ENCODE measurements at regions not wholly inside any gene's neighbourhood (a gene's known extent, or its start where the extent isn't known, plus 50 kb on each side); places are given as distances from the start of the nearest gene placed in this dataset.

DNA sequence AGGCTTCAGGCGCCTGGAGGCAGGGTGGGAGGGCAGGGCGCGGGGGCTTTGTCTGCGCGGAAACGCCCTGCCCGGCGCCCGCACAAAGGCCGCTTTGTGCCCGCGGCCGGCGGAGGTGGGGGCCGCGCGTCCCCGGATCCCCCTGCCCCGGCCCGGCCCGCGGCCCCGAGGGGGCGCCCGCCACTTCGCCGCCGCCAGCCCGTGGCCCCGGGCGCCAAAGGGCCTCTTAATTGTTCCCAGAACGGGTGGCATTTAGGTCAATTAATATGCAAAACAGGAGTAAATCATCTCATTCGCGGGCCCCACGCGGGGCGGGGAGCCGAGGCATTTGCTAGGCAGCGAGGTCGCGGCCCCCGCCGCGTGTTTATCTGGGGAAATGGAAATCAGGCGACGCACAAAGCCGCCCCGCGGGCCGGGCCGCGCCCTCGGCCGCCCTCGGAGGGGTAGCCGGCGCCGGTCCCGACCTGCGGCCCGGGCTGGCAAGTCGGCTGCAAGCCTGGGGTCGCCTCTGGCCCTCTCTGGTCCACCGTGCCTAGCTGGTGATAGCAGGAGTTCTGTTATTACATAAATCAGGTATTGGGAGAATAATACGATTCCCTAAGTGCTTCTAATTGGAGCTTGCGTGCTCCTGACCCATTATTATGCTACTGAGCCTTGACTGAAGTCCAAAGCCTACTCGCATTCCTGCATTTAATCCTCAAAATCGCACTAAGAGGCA lies 148.2 kb upstream of the GLI2 start:
- TF ChIP-seq TAF1 (IDR thresholded peaks at IDR 0.05; ENCODE audit: borderline replicate concordance, low read depth, low read length) (no peak), POLR2A (IDR thresholded peaks at IDR 0.05; ENCODE audit: low read depth, low read length) (no peak), POLR2AphosphoS5 (IDR thresholded peaks at IDR 0.05; ENCODE audit: low read depth, low read length) (no peak)
- DNase-seq (ENCODE audit: insufficient read length), result no peak
- FAIRE-seq, result no peak

DNA sequence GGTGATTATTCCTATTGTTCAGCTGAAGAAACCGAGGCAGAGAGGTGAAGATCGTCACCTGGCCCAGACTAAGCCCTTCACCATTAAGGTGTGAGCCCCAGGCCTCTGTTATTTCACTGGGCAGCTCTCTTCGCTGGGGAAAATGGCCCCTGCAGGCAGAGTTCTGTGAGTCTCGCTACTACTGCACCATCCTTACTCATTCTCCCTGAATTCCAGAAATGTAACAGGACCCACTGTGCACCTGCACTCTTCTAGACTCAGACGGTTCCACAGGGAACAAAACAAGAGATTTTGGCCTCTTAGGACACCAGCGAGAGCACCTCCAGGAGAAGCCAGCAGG lies 147.7 kb upstream of the GLI2 start:
- TF ChIP-seq TAF1 (IDR thresholded peaks at IDR 0.05; ENCODE audit: borderline replicate concordance, low read depth, low read length) (no peak), POLR2AphosphoS5 (IDR thresholded peaks at IDR 0.05; ENCODE audit: low read depth, low read length) (no peak), POLR2A (IDR thresholded peaks at IDR 0.05; ENCODE audit: low read depth, low read length) (no peak)
- no peak for DNase-seq (ENCODE audit: insufficient read length)
- FAIRE-seq, result no peak

- TF ChIP-seq POLR2AphosphoS5 (IDR thresholded peaks at IDR 0.05; ENCODE audit: low read depth, low read length), result no peak
- TF ChIP-seq TAF1 (IDR thresholded peaks at IDR 0.05; ENCODE audit: borderline replicate concordance, low read depth, low read length), result no peak
- no peak for TF ChIP-seq POLR2A (IDR thresholded peaks at IDR 0.05; ENCODE audit: low read depth, low read length)
- FAIRE-seq, result no peak
- no peak for DNase-seq (ENCODE audit: insufficient read length)
Observed at GRCh38 chr2:120589771-120590608, 145.7 kb upstream of the GLI2 start.

DNA sequence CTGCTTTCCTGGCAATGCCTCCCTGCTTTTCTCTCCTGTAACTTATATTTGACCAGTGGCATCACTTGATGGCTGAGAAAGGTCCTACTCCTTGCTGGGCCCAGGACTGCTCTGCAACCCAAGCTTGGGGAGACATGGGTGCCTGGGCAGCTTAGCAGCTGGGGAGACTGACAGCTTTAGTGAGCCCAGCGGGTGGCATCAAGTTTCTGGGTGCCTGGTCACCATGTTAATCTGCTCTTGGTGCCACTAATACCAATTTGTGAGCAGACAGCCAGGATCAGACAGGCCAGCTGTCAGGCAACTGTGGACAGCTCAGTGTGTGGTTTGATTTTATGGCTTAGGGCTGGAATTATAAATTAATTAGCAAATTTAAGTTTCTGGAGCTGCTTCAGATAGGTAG lies 144.8 kb upstream of the GLI2 start:
- no peak for DNase-seq (ENCODE audit: insufficient read length)
- FAIRE-seq, result no peak

DNA sequence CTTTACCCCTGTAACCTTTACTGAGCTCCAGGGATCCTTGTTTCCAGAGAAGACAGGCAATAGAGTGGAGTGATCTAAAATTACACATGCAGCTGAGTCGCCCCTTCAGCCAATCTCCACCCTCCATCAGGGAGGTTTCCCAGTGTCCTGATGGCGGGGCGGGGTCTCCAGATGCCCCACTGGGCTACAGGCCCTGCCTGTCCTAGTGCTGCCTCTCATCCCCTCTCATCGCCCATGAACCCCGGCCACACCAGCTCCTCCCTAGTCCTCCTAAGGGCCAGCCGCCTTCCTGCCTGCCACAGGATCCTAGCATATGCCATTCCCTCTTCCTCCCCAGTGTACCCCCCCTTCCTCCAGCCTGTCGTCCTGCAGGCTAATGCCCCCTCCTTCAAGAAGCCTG lies 144.1 kb upstream of the GLI2 start:
- FAIRE-seq (no peak), DNase-seq (ENCODE audit: insufficient read length) (no peak)
- TF ChIP-seq TAF1 (IDR thresholded peaks at IDR 0.05; ENCODE audit: borderline replicate concordance, low read depth, low read length), result no peak
- no peak for TF ChIP-seq POLR2A (IDR thresholded peaks at IDR 0.05; ENCODE audit: low read depth, low read length)
- TF ChIP-seq POLR2AphosphoS5 (IDR thresholded peaks at IDR 0.05; ENCODE audit: low read depth, low read length), result no peak

More for the DNA sequence above, 144.8 kb upstream of the GLI2 start:
- TF ChIP-seq POLR2AphosphoS5 (IDR thresholded peaks at IDR 0.05; ENCODE audit: low read depth, low read length), result no peak
- TF ChIP-seq TAF1 (IDR thresholded peaks at IDR 0.05; ENCODE audit: borderline replicate concordance, low read depth, low read length), result no peak
- TF ChIP-seq POLR2A (IDR thresholded peaks at IDR 0.05; ENCODE audit: low read depth, low read length), result no peak

DNA sequence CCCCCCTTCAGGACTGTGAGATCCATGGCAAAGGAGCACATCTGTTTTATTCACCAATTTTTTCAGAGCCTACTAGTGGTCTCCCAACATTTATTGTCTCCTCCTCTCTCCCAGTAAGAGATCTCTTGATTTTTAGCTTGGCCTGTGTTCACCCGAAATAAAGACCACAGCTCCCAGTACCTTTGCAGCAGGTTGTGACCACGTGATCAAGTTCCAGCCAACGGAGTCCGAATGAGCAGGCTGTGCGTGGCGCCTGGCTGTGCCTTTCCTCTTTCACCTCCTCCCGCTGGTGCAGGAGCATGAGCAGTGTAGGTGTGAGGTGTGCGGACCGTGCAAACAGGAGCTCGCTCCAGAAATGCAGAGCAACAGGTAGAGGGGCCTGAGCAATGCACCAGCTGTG lies 143.6 kb upstream of the GLI2 start:
- no peak for DNase-seq (ENCODE audit: insufficient read length)
- TF ChIP-seq POLR2A (IDR thresholded peaks at IDR 0.05; ENCODE audit: low read depth, low read length) (no peak), POLR2AphosphoS5 (IDR thresholded peaks at IDR 0.05; ENCODE audit: low read depth, low read length) (no peak), TAF1 (IDR thresholded peaks at IDR 0.05; ENCODE audit: borderline replicate concordance, low read depth, low read length) (no peak)
- no peak for FAIRE-seq

GRCh38 chr2:120593921-120594686 lies 141.6 kb upstream of the GLI2 start:
- DNase-seq (ENCODE audit: insufficient read length) (no peak), FAIRE-seq (no peak)
- TF ChIP-seq POLR2AphosphoS5 (IDR thresholded peaks at IDR 0.05; ENCODE audit: low read depth, low read length) (no peak), POLR2A (IDR thresholded peaks at IDR 0.05; ENCODE audit: low read depth, low read length) (no peak), TAF1 (IDR thresholded peaks at IDR 0.05; ENCODE audit: borderline replicate concordance, low read depth, low read length) (no peak)

DNA sequence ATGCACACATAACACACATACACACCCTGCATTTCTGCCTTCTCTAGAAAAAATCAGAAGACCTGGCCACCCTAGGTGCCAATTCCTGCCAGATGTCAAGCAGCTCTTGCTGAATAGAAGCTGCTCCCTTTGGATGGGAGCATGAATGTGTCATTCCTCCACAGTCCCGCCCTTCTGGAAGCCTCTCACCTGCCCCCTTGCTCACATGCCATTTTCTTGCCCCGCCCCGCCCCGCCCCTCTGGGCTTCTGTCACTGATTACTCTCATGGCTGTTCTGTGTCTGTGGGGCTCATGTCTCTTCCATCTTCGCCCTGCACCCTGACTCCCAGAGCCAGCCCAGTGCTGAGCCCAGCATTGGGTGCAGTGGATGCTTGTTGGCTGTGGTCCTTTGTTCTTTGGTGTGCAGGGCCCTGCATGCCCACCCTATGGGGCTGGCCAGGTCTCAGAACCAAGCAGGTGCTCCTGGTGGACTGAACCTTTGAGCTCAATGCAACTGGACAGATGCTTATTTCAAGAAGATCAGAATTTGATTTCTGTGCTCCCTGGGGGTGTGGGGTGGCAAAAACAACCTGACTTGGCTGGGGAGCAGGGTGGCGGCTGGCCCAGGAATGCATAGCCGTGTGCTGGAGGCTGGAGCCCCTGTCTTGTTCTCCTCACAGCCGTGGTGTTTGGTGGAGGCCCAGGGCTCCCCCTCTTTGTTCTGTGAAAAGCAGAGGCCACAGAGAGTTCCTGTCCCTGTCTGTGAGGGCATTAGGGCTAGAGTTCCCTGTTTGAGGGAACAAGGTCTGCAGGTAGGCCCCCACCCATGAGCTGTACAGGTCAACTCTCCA lies 140.6 kb upstream of the GLI2 start:
- no peak for FAIRE-seq
- TF ChIP-seq POLR2A (IDR thresholded peaks at IDR 0.05; ENCODE audit: low read depth, low read length) (no peak), POLR2AphosphoS5 (IDR thresholded peaks at IDR 0.05; ENCODE audit: low read depth, low read length) (no peak)
- no peak for DNase-seq (ENCODE audit: insufficient read length)

- no peak for FAIRE-seq
- TF ChIP-seq POLR2A (IDR thresholded peaks at IDR 0.05; ENCODE audit: low read depth, low read length) (no peak), POLR2AphosphoS5 (IDR thresholded peaks at IDR 0.05; ENCODE audit: low read depth, low read length) (no peak), TAF1 (IDR thresholded peaks at IDR 0.05; ENCODE audit: borderline replicate concordance, low read depth, low read length) (no peak)
- DNase-seq (ENCODE audit: insufficient read length), result no peak
Observed at GRCh38 chr2:120595739-120596138, 139.9 kb upstream of the GLI2 start.

- no peak for DNase-seq (ENCODE audit: insufficient read length)
- TF ChIP-seq POLR2AphosphoS5 (IDR thresholded peaks at IDR 0.05; ENCODE audit: low read depth, low read length) (no peak), POLR2A (IDR thresholded peaks at IDR 0.05; ENCODE audit: low read depth, low read length) (no peak), TAF1 (IDR thresholded peaks at IDR 0.05; ENCODE audit: borderline replicate concordance, low read depth, low read length) (no peak)
- no peak for FAIRE-seq
Observed at GRCh38 chr2:120596191-120596811, 139.4 kb upstream of the GLI2 start.
